ENCODE measurements at regions not wholly inside any gene's neighbourhood (a gene's known extent, or its start where the extent isn't known, plus 50 kb on each side); places are given as distances from the start of the nearest gene placed in this dataset.

GRCh38 chr22:49157529-49158339, 669.9 kb downstream of the BRD1 start:
- DNase-seq = no peak

GRCh38 chr22:49156662-49157285, 670.9 kb downstream of the BRD1 start:
- DNase-seq = no peak

- DNase-seq = no peak
Measured at GRCh38 chr22:49155770-49156580, 671.7 kb downstream of the BRD1 start.

GRCh38 chr22:49155039-49155769, 672.5 kb downstream of the BRD1 start:
- no peak for DNase-seq

- no peak for DNase-seq
Measured at GRCh38 chr22:49154433-49154832, 673.2 kb downstream of the BRD1 start.

- no peak for DNase-seq
Measured at GRCh38 chr22:49153921-49154320, 673.8 kb downstream of the BRD1 start.

- DNase-seq = no peak
Measured at GRCh38 chr22:49152939-49153770, 674.5 kb downstream of the BRD1 start.

- no peak for DNase-seq
Measured at GRCh38 chr22:49152127-49152938, 675.3 kb downstream of the BRD1 start.

- no peak for DNase-seq
Measured at GRCh38 chr22:49151256-49152126, 676.2 kb downstream of the BRD1 start.

GRCh38 chr22:49150801-49151221, 676.9 kb downstream of the BRD1 start:
- no peak for DNase-seq

- DNase-seq = no peak
Measured at GRCh38 chr22:49149721-49150608, 677.7 kb downstream of the BRD1 start.

- DNase-seq = no peak
Measured at GRCh38 chr22:49148895-49149418, 678.7 kb downstream of the BRD1 start.

- no peak for DNase-seq
Measured at GRCh38 chr22:49147617-49148175, 680.0 kb downstream of the BRD1 start.

- no peak for DNase-seq
Measured at GRCh38 chr22:49147171-49147570, 680.5 kb downstream of the BRD1 start.

GRCh38 chr22:49146511-49146910, 681.2 kb downstream of the BRD1 start:
- no peak for DNase-seq

GRCh38 chr22:49143812-49144211, 683.9 kb downstream of the BRD1 start:
- no peak for DNase-seq

GRCh38 chr22:49142891-49143290, 684.8 kb downstream of the BRD1 start:
- no peak for DNase-seq

- no peak for DNase-seq
Measured at GRCh38 chr22:49142296-49142695, 685.4 kb downstream of the BRD1 start.

All from amniotic stem cell (primary cell).